MM.1S (cell line): ENCODE measurements at regions not wholly inside any gene's neighbourhood (a gene's known extent, or its start where the extent isn't known, plus 50 kb on each side); places are given as distances from the start of the nearest gene placed in this dataset.

Experiments
- DNase-seq: peaks from one replicate; pipeline ENCODE4 v3.0.0-alpha.2; 2015
- H2AFZ ChIP-seq: fragments of 300-600 bp; sonication (generic); 2 replicates; pipeline ENCODE4 v1.6.0; 2016; ENCODE audit warnings: antibody characterized with exemption, low read length
- H3F3A ChIP-seq: fragments of 300-600 bp; sonication (generic); 2 replicates; pipeline ENCODE4 v1.6.1; 2016; ENCODE audit warnings: mild to moderate bottlenecking, antibody characterized with exemption, low read length, moderate library complexity, mixed read lengths; ENCODE audit not compliant: insufficient read depth
- H3K27ac ChIP-seq: fragments of 300-600 bp; sonication (generic); 2 replicates; pipeline ENCODE4 v1.5.1; 2016; ENCODE audit warnings: mild to moderate bottlenecking, low read length
- H3K27me3 ChIP-seq: fragments of 300-600 bp; sonication (generic); replicated peaks from 2 replicates; pipeline ENCODE4 v1.6.0; 2016; ENCODE audit warnings: low read length; ENCODE audit not compliant: insufficient read depth
- H3K36me3 ChIP-seq: fragments of 300-600 bp; sonication (generic); replicated peaks from 2 replicates; pipeline ENCODE4 v1.6.1; 2016; ENCODE audit warnings: mild to moderate bottlenecking, low read length, mixed read lengths; ENCODE audit not compliant: insufficient read depth
- H3K4me1 ChIP-seq: fragments of 300-600 bp; sonication (generic); 2 replicates; pipeline ENCODE4 v1.6.1; 2016; ENCODE audit warnings: low read length, mixed read lengths
- H3K4me2 ChIP-seq: fragments of 300-600 bp; sonication (generic); 2 replicates; pipeline ENCODE4 v1.6.0; 2016; ENCODE audit warnings: low read depth, low read length
- H3K4me3 ChIP-seq: fragments of 300-600 bp; sonication (generic); 2 replicates; pipeline ENCODE4 v1.5.1; 2016; ENCODE audit warnings: low read length, mixed read lengths
- H3K79me2 ChIP-seq: fragments of 300-600 bp; sonication (generic); 2 replicates; pipeline ENCODE4 v1.6.1; 2016; ENCODE audit warnings: mixed run types, low read length, mixed read lengths
- H3K9ac ChIP-seq: fragments of 300-600 bp; sonication (generic); 2 replicates; pipeline ENCODE4 v1.6.1; 2016; ENCODE audit warnings: low read length, mixed read lengths
- H3K9me2 ChIP-seq: fragments of 300-600 bp; sonication (generic); replicated peaks from 2 replicates; pipeline ENCODE4 v1.6.1; 2016; ENCODE audit warnings: mild to moderate bottlenecking, low read length, mixed read lengths; ENCODE audit not compliant: insufficient read depth
- H3K9me3 ChIP-seq: fragments of 300-600 bp; sonication (generic); replicated peaks from 2 replicates; pipeline ENCODE4 v1.6.1; 2016; ENCODE audit warnings: mild to moderate bottlenecking, low read length, mixed read lengths; ENCODE audit not compliant: insufficient read depth
- H4K20me1 ChIP-seq: fragments of 300-600 bp; sonication (generic); 2 replicates; pipeline ENCODE4 v1.6.1; 2016; ENCODE audit warnings: mild to moderate bottlenecking, low read length, moderate library complexity, mixed read lengths; ENCODE audit not compliant: insufficient read depth
- CTCF ChIP-seq: fragments of 300-600 bp; sonication (generic); IDR thresholded peaks from 2 replicates; pipeline ENCODE4 v1.5.1; 2016; ENCODE audit warnings: antibody characterized with exemption, low read length, mixed read lengths
- EZH2 ChIP-seq: fragments of 300-600 bp; sonication (generic); optimal IDR thresholded peaks from 2 replicates; pipeline ENCODE3; 2017; ENCODE audit warnings: low read depth, mild to moderate bottlenecking, antibody characterized with exemption, low read length, mixed read lengths
- EZH2phosphoT487 ChIP-seq: fragments of 300-600 bp; sonication (generic); IDR thresholded peaks from 2 replicates; pipeline ENCODE4 v1.6.1; 2018; ENCODE audit warnings: antibody characterized with exemption, low read length

GRCh38 chr2:189247276-189247675 is 67.7 kb upstream of the COL5A2 start:
- Histone ChIP-seq H3K4me1 (no peaks in the 10 kb centered on the region), H3K27me3 (no peaks in the 10 kb centered on the region), H4K20me1 (no peaks in the 10 kb centered on the region), H3K9me2 (no peaks in the 10 kb centered on the region), H3F3A (no peaks in the 10 kb centered on the region), H3K36me3 (no peaks in the 10 kb centered on the region), H3K27ac (no peak overlapping the region), H3K79me2 (no peaks in the 10 kb centered on the region), H3K4me2 (no peak overlapping the region), H3K9me3 (no peaks in the 10 kb centered on the region), H2AFZ (no peak overlapping the region), H3K4me3 (no peak overlapping the region), H3K9ac (no peak overlapping the region)
- DNase-seq, result no peak
- TF ChIP-seq EZH2 (no peak), EZH2phosphoT487 (no peak), CTCF (no peak)

- Histone ChIP-seq H3K9ac (no peak overlapping the region), H3K9me3 (no peaks in the 10 kb centered on the region), H3K4me3 (no peak overlapping the region), H4K20me1 (no peaks in the 10 kb centered on the region), H3K27ac (no peak overlapping the region), H3F3A (no peaks in the 10 kb centered on the region), H3K36me3 (no peaks in the 10 kb centered on the region), H3K4me1 (no peaks in the 10 kb centered on the region), H3K9me2 (no peaks in the 10 kb centered on the region), H3K4me2 (no peak overlapping the region), H2AFZ (no peak overlapping the region), H3K79me2 (no peaks in the 10 kb centered on the region), H3K27me3 (no peaks in the 10 kb centered on the region)
- DNase-seq, result no peak
- TF ChIP-seq EZH2, result no peak
- no peak for TF ChIP-seq EZH2phosphoT487
- no peak for TF ChIP-seq CTCF
Observed at GRCh38 chr2:189248141-189248540, 68.6 kb upstream of the COL5A2 start.

- no peaks in the 10 kb centered on the region for H3K36me3 ChIP-seq
- no peak overlapping the region for H3K9ac ChIP-seq
- TF ChIP-seq EZH2phosphoT487 (no peak), CTCF (no peak), EZH2 (no peak)
- no peaks in the 10 kb centered on the region for H3F3A ChIP-seq
- no peak for DNase-seq
- no peak overlapping the region for H3K4me2 ChIP-seq
- H4K20me1 ChIP-seq, result no peaks in the 10 kb centered on the region
- H3K9me2 ChIP-seq, result no peaks in the 10 kb centered on the region
- H3K79me2 ChIP-seq, result no peaks in the 10 kb centered on the region
- H3K27ac ChIP-seq, result no peak overlapping the region
- no peak overlapping the region for H2AFZ ChIP-seq
- H3K9me3 ChIP-seq, result no peaks in the 10 kb centered on the region
- no peaks in the 10 kb centered on the region for H3K27me3 ChIP-seq
- no peaks in the 10 kb centered on the region for H3K4me1 ChIP-seq
- no peak overlapping the region for H3K4me3 ChIP-seq
Observed at GRCh38 chr2:189249171-189249570, 69.6 kb upstream of the COL5A2 start.
